ENCODE measurements at regions not wholly inside any gene's neighbourhood (a gene's known extent, or its start where the extent isn't known, plus 50 kb on each side); places are given as distances from the start of the nearest gene placed in this dataset.

- no peak for TF ChIP-seq CTCF (IDR thresholded peaks at IDR 0.05)
- no peak for TF ChIP-seq POLR2A (IDR thresholded peaks at IDR 0.05; ENCODE audit: low read depth)
Measured at GRCh38 chr1:34398916-34399275, 222.2 kb downstream of the C1orf94 start.

All from esophagus muscularis mucosa (tissue), 3 donors.